RWPE1 (cell line): ENCODE measurements at regions not wholly inside any gene's neighbourhood (a gene's known extent, or its start where the extent isn't known, plus 50 kb on each side); places are given as distances from the start of the nearest gene placed in this dataset.
"Not testable (repeated sequence)": the region's sequence is repeated elsewhere in the genome, so short reads cannot be mapped to it uniquely, and the experiment has no call there.

Experiments used
- CTCF ChIA-PET: fragments of 350-600 bp; sonication (Branson Sonifier 250); formaldehyde crosslinking; extraction: SDS; loops from one replicate; lab custom pipeline; 2021; lab: Yijun Ruan, JAX
- POLR2A ChIA-PET: fragments of 400-600 bp; formaldehyde crosslinking; extraction: SDS; loops from one replicate; lab custom pipeline; 2020; ENCODE audit warnings: antibody characterized with exemption; ENCODE audit not compliant: low non-redundant PET; lab: Yijun Ruan, JAX
- DNase-seq: peaks from one replicate; pipeline ENCODE4 v3.0.0; 2012; ENCODE audit warnings: low spot score
- H3K27ac ChIP-seq: fragments of 450-650 bp; 2 replicates; pipeline ENCODE4 v1.5.1; 2017
- TF ChIP-seq, protein P1 (sequence below): fragments of 450-650 bp; conservative IDR thresholded peaks from 2 replicates; pipeline ENCODE4 v1.5.1; 2017; ENCODE audit warnings: low read depth, mild to moderate bottlenecking

DNA sequence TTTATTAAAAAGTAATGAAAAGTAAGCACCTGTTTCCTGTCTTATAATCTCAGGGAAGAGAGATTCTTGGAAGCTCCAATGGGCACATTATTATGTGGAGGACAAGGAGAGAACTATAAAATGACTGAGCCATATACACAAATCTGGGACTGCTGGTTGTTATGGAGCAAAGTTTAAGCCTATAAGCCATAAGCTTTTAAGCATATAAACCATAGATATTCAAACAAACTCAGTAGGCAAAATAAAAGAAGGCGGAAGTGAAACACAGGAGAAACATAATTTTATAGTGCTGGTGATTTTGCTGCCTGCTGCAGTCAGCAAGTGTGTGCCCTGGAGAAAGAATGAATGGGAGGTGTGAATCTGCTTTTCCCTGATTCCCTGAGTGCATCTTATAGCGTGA lies 274.4 kb downstream of the KIF20B start:
- H3K27ac ChIP-seq = no peak overlapping the region
- ChIA-PET POLR2A (no interaction called here), CTCF (interaction anchor here (0.7 kb wide), 1 partner anchor 132 kb away, joined by 3 read pairs; no protein-coding TSS in a partner anchor)
- DNase-seq = no peak
- TF ChIP-seq, protein P1, sequence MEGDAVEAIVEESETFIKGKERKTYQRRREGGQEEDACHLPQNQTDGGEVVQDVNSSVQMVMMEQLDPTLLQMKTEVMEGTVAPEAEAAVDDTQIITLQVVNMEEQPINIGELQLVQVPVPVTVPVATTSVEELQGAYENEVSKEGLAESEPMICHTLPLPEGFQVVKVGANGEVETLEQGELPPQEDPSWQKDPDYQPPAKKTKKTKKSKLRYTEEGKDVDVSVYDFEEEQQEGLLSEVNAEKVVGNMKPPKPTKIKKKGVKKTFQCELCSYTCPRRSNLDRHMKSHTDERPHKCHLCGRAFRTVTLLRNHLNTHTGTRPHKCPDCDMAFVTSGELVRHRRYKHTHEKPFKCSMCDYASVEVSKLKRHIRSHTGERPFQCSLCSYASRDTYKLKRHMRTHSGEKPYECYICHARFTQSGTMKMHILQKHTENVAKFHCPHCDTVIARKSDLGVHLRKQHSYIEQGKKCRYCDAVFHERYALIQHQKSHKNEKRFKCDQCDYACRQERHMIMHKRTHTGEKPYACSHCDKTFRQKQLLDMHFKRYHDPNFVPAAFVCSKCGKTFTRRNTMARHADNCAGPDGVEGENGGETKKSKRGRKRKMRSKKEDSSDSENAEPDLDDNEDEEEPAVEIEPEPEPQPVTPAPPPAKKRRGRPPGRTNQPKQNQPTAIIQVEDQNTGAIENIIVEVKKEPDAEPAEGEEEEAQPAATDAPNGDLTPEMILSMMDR = no peak

DNA sequence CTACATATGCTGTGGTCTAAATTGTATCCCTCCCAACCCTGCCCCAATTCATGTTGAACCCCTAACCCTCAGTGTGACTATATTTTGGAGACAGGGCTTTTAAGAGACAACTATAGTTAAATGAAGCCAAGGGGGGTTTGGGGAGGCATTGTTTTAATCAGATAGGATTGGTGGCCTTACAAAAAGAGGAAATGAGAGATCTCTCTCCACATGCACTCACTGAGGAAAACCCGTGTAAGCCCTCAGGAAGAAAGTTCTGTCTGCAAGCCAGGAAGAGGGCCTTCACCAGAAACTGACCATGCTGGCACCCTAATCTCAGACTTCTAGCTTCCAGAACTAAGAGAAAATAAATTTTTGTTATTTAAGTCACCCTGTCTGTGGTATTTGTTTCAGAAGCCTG lies 276.7 kb downstream of the KIF20B start:
- TF ChIP-seq, protein P1 = no peak
- no peak for DNase-seq
- H3K27ac ChIP-seq = no peak overlapping the region
- POLR2A ChIA-PET = no interaction called here
- CTCF ChIA-PET = no interaction called here

DNA sequence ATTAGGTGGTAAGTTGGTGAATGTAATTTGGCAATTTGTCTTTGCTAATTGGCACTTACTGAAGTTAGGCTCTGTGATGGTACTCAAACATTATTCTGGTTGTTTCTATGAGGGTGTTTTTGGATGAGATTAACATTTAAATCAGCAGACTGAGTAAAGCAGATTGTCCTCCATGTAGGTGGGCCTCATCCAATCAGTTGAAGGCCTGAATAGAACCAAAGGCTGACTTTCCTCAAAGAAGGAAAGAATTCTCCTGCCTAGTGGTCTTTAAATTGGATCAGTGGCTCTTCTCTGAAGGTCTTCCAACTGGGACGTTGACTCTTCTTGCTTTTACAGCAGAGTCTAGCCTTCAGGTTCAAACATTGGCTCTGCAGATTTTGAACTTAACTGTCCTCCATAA lies 278.3 kb downstream of the KIF20B start:
- DNase-seq = no peak
- ChIA-PET CTCF (no interaction called here), POLR2A (no interaction called here)
- TF ChIP-seq, protein P1 = no peak
- no peak overlapping the region for H3K27ac ChIP-seq

DNA sequence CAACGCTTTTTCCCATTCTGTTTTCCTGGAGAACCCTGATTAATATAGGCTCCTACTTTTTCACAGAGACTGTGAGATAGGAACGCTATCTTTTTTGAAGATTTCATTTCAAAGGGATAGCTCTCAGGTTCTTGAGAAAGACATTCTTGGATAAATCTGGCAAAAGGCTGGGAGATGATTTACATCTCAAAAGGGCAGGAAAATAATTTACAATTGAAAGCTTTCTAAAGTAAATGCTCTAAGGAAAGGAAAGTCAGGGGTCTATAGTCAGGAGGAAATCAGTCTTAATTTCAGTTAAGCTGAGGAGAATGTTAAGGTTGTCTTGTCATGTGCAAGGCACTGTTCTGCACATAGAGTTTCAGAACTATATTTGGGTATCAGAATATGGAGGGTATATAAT lies 278.8 kb downstream of the KIF20B start:
- POLR2A ChIA-PET = no interaction called here
- no peak overlapping the region for H3K27ac ChIP-seq
- TF ChIP-seq, protein P1 = no peak
- CTCF ChIA-PET = no interaction called here
- no peak for DNase-seq

DNA sequence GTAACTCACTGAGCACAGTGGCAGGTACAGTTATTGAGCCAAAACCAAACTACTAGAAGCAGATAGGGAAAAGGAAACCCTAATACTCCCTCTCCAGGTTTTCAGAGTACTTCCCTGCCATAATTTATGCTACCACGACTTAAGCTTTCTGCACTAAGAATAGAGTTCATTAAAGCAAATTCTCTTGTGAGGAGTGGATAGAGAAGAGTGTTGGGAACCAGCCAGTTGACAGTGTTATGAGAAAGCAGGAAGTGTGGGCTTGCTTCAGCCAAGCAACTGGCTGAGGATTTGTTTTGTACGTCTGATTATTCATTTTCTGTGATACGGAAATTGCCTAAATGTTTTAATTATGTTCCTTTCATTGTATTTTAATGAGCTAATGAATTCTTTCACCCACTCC lies 280.5 kb downstream of the KIF20B start:
- CTCF ChIA-PET = no interaction called here
- DNase-seq = no peak
- TF ChIP-seq, protein P1 = no peak
- no peak overlapping the region for H3K27ac ChIP-seq
- POLR2A ChIA-PET = interaction anchor here (0.6 to 0.7 kb wide), 2 partner anchors 25 to 575 kb away, joined by 4 to 7 read pairs; no protein-coding TSS in a partner anchor

DNA sequence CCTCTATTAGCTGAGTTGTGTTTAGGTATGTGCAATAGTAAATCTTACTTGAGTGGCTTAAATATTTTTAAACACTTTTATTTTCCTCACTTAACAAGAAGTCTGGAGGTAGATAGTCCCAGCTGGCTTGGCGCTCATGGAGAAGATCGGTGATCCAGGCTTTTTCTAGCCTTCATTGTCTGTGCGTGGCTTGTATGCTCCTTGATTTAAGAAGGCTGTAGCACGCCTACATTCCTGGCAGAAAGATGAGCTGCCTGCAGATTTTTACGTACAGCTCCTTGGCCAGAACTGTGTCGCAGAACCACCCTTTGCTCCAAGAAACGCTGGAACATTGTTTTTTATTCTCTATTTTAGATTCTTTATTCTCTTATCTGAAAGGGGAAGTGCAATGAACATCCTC lies 284.1 kb downstream of the KIF20B start:
- TF ChIP-seq, protein P1 = no peak
- CTCF ChIA-PET = no interaction called here
- POLR2A ChIA-PET = no interaction called here
- H3K27ac ChIP-seq = no peak overlapping the region
- DNase-seq = no peak

DNA sequence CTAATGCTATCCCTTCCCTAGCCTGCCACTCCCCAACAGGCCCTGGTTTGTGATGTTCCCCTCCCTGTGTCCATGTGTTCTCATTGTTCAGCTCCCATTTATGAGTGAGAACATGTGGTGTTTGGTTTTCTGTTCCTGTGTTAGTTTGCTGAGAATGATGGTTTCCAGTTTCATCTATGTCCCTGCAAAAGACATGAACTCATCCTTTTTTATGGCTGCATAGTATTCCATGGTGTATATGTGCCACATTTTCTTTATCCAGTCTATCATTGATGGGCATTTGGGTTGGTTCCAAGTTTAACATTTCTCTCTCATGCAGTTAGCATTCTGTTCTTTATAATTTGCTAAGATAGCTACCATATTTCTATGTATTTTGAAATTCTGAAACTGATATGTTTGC lies 287.0 kb downstream of the KIF20B start:
- POLR2A ChIA-PET, DNase-seq, H3K27ac ChIP-seq: not testable (repeated sequence)
- CTCF ChIA-PET = interaction anchor here (0.7 kb wide), 1 partner anchor 682 kb away, joined by 3 read pairs; no protein-coding TSS in a partner anchor
